ENCODE measurements at regions not wholly inside any gene's neighbourhood (a gene's known extent, or its start where the extent isn't known, plus 50 kb on each side); places are given as distances from the start of the nearest gene placed in this dataset.
"Not testable (repeated sequence)": the region's sequence is repeated elsewhere in the genome, so short reads cannot be mapped to it uniquely, and the experiment has no call there.

DNA sequence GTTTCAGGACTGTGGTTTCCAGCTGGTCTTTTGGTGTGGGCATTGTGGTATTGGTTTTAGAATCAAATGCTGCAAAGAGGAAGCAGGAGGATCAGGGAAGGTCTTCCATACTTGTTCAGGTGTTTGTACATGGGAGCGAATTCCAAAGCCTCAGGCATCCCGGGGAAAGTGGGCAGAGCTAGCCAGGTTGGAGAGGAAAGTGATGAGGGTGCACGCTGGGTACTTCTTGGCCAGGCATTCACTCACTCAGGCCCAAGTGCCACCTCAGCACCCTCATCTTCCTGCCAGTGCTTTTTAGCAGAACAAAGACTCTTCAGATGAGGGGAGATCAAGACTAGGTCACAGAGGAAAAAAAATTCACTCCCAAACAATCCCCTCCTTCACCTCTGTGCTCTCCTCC is 241.1 kb upstream of the TBX18 start:
- DNase-seq: no peak

DNA sequence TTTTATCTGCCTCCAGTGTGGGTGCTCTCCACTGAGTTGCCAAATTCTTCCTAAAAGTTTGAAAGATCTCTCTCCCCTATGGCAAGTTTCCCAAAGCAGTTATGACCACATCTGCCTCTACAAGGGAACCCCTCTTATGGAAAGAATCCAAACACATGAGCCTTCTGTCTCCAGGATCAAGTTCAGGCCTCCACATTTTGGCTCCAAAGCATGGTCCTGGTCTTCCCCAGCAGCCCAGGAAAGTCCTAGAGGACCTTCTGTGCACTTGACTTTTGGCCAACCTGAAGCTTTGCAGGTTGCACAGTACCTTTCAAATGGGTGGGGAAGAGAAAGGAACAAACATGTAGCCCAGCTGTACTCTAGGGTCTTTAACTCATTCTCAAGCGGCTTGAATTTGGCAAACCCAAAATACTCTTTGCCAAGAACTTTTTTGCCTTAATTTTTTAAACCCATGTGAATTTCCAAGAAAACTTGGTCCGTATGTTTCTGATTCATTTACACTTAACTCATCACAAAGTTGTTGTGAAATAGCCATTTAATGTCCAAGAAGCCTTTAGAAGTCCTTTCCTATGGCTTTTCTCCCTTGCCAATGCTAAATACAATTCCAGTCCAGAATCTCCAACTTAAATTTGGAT is 240.1 kb upstream of the TBX18 start:
- no peak for DNase-seq

DNA sequence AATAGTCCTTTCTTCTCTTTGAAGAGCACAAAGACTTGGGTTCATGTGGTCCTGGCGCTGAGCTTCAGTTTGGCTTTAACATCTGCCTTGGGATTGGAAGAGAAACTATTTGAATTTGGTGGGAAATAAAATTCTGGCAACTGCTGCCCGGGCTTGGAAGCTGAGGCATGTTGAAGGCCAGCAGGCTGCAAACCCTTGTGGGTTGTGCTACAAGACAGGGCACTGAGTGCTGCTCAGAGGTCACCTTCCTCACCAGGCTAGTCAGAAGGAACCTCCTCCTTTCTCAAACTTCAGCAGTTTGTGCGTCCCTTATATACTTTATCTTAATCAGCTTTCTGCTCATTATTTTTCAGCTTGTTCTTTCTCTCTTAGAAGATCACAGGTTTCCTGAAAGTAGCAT is 238.4 kb upstream of the TBX18 start:
- DNase-seq: no peak

DNA sequence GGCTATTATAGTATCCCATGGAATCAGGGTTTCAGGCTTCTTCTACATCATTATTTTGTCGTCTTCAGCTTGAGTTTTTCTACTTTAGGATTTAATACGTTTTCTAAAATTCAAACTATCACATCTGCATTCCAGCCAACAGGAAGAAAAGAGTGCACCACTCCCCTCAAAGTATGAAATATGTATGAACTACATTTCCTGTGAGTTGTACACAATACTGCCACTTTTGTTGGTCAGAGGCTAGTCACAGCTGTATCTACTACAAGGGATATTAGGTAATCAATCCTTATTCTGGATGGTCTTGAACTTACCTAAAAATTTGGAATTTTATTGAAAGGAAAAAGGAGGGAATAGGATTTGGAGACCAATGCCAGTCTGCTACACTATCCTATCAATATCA is 235.6 kb upstream of the TBX18 start:
- DNase-seq: no peak

DNA sequence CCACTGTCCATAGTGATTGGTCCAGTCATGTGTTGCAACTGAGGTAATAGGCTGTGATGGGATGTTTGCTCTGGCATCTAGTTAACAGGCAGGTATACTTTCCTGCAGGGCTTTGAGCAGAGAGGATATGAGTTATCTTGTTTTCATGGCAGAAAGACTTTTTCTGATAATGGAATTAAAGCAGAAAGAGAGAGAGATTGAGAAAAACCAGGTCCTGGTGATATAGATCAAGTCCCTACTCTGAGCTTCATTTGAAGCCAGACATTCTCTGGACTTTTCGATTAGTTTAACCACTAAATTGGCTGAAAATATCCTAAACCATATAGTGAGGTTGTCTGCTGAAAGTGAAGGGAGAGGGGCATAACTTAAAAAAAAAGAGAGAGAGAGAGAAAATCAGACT is 233.8 kb upstream of the TBX18 start:
- no peak for DNase-seq

DNA sequence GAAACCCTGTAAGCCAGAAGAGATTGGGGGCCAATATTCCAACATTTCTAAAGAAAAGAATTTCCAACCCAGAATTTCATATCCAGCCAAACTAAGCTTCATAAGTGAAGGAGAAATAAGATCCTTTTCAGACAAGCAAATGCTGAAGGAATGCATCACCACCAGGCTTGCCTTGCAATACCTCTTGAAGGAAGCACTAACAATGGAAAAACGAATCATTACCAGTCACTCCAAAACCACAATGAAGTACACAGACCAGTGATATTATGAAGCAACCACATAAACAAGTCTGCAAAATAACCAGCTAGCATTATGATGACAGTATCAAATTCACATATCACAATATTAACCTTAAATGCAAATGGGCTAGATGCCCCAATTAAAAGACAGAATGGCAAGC is 224.4 kb upstream of the TBX18 start:
- not testable (repeated sequence) for DNase-seq

DNA sequence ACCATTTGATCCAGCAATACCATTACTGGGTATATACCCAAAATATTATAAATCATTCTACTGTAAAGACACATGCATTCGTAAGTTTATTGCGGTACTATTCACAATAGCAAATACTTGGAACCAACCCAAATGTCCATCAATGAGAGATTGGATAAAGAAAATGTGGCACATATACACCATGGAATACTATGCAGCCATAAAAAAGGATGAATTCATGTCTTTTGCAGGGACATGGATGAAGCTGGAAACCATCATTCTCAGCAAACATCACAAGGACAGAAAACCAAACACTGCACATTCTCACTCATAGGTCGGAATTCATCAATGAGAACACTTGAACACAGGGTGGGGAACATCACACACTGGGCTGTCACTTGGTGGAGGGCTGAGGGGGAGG is 221.1 kb upstream of the TBX18 start:
- not testable (repeated sequence) for DNase-seq

DNA sequence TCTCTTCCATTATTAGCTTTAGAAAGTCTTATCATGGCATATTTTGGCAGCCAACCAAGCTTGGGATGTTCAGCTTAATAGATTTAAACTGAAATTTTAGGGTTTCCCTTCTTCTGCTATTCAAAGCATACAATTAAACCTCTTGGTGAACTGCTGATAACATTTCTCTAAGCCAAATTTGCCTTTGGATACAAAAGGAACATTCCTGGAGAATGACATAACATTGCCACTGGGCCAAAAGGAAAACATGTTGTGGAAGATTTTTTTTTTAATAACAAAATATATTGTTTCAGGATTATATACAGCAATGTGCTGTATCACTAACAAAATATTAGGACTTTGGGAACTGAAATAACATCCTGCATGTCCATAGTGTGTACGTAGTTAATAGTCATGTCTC is 215.1 kb upstream of the TBX18 start:
- DNase-seq: no peak

DNA sequence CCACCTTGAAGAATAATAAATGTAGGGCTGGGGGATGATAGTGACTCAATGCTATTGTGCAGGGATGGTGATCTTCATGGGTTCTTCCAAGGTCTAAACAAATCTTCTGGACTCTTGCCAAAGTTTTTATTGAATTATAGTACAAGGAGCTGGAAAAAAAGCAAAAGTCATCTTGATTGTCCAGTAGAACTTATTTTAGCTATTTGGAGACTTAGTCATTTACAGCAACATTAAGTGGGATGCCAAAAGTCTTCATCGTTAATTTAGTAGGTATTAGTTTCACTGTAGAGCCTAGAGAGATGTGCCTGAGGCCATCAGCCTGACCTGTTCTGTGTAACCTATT is 212.9 kb upstream of the TBX18 start:
- no peak for DNase-seq

DNA sequence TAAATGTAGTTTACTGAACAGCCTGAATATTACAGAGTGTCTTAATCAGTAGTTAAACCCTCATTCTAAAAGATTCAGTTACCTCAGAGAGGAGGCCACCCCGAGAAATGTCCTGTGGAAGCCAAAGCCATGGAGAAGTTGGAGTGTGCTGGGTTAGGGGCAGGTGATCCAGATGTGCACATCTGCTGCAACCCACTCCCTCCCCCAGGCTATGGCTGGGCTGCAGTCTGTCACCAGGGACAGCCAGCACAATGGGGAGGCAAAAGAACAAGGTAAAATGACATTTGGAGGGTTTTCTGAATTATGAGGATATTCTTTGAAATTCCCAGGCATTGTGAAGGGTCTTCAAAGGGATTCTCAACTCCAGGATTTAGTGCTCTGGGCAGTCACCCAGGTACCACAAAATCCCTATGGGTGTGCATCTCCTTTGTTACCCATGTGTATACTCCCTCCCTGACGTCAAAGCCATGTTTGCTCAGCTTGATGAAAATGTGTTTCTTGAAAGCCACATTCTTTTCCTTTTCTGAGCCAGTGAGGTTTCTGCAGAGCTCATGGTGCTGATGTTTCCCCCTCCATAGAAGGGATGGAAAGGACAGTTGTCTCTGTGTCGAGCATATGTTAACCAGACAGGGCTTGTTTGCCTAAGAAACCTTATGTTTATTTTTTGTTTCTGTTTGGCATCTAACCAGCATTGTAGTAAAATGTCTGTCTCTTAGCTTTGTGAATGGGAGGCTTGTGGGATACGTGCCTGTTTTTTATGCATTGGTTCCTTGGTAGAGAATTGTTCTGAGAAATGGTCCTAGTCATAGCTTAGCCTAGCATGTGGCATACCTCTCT is 212.3 kb upstream of the TBX18 start:
- no peak for DNase-seq

DNA sequence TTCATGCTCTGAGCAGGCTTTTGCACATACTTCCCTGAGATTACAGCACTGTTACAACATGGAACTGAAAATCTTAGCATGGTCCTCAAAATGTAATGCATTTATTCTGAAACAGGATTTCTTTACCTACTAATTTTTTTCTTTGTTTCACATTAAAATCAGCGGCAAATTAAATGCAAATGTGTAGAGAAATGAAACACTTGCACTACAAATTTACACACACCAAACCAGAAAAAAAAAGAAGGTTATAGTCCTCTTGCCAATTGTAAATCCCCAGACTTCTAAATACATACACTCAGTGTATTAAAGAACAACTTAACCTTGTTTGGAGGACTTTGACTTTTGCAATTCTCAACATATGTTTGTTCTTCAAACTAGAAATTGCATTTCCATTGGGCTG is 210.9 kb upstream of the TBX18 start:
- DNase-seq: no peak

DNA sequence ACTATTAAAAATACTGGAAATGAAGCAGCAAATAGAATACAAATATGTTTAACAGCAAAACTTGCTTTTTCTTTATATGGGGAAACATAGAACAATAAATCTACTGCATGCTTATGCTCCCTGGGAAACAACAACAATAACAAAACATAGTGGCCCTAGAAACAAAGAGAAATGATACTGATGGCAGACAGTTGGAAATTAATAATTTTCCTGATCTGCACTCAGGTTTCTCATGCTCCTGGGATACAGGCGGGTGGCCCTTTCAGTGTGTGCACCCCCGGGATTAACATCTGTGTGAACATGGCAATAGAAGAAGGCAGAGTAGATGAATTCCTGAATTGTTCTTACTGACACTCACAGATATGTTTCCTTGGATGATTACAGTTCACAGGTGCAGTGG is 209.2 kb upstream of the TBX18 start:
- no peak for DNase-seq

DNA sequence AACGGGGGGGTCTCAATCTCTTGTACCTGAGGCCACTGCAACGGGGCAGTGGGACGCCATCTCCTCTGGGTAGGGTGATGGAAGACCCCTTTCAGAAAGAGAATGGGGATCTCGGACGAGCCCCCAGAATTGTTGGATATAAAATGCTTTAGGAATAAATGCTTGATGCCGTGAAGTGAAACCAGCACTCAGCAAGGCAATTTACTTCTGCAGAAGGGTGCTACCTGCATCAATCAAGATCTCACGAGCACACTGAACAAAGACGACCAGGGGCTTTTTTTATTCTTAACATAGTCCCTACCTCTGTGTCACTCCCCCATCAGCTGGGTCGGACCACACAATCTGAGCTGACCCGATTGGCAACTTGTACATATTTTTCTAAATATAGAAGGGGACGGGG is 203.6 kb upstream of the TBX18 start:
- DNase-seq: no peak

DNA sequence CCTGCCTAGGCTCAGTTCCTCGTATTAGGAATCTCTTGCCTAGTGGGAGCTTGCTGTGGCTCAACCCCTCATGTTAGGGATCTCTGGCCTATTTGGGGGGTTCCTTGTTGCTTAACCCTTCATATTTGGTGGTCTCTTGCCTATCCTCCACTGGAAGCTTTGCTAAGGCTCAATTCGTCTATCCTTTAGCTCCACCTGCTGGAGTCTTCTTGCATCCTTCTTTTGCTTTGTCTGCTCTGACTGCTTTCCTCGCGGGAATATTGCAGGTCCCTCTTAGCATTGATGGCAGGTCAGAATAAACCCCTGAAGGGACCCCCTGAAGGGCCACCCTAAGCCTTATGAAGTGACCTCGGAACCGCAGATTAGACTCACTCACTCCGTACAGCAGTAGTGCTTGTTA is 203.0 kb upstream of the TBX18 start:
- DNase-seq: no peak

DNA sequence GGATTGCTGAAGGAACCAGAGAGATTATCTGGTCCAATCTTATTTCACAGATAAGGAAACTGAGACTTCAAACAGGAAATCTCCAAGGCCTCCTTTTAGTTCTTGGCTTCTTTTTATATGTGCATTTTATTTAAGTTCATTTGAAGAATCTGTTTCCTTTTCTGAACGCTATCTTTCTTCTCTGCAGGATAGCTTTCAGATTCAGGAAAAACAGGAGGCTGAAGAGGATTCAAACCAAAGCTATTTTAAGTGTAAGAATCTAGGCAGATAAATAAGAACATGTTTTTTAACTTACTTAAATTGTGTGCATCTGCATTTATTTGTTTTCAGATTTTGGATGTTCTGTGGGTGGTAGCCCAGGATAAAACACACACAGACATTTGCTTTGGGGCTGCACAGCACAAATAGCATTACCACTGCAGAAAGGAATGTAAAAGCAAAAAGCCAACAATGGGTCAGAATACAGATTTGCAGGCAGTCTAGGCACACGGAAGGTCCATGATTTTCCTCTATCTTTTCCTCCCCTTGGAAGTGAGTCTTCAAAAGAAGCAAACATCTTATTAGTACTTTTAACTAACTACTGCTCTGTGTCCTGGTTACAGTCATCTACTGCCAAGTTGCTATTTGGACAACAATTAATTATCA is 188.8 kb upstream of the TBX18 start:
- no peak for DNase-seq

DNA sequence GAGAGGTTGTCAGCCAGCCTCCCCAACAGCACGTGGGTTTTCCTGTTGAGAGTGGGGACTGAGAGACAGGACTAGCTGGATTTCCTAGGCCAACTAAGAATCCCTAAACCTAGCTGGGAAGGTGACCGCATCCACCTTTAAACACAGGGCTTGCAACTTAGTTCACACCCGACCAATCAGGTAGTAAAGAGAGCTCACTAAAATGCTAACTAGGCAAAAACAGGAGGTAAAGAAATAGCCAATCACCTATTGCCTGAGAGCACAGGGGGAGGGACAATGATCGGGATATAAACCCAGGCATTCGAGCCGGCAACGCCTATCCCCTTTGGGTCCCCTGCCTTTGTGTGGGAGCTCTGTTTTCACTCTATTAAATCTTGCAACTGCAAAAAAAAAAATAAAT is 180.5 kb upstream of the TBX18 start:
- not testable (repeated sequence) for DNase-seq

DNA sequence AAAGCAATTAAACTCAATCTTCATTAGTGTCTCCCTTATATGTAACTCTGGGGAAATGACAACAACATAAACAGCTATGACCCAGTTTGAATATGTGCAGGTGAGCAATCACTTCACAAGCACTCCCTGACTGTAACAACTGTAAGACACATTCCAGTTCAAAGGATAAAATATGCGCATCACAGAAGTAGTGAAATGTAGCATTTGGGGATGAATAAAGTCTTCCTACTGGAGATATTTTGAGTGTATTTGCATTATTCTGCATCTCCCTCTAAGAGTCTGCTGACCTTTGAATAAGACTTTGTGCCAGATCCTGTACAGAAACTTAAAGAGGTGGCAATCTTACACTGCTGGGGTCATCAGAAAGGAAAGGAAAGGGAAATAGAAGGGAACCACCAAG is 179.5 kb upstream of the TBX18 start:
- no peak for DNase-seq

DNA sequence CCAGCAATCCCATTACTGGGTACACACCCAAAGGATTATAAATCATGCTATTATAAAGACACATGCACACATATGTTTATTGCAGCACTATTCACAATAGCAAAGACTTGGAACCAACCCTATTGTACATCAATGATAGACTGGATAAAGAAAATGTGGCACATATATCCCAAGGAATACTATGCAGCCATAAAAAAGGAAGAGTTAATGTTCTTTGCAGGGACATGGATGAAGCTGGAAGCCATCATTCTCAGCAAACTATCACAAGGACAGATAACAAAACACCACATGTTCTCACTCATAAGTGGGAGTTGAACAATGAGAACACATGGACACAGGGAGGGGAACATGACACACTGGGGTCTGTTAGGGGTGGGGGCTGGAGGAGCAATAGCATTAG is 177.2 kb upstream of the TBX18 start:
- DNase-seq: not testable (repeated sequence)

DNA sequence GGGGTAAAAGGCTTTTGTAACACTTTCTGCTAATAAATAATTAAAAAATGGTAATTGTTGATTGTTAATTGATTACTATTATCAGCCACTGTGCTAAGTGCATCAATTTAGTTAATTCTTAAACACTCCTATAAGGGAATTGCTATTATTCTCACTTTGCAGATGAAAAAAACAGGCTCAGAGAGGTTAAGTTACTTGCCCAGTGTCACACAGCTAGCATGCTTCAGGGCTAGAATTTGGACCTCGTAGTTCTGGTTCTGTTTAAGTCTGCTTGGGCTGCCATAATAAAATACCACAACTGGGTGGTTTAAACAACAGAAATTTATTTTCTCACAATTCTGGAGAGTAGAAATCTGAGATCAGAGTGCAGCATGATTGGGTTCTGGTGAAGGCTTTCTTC is 164.8 kb upstream of the TBX18 start:
- DNase-seq: no peak

DNA sequence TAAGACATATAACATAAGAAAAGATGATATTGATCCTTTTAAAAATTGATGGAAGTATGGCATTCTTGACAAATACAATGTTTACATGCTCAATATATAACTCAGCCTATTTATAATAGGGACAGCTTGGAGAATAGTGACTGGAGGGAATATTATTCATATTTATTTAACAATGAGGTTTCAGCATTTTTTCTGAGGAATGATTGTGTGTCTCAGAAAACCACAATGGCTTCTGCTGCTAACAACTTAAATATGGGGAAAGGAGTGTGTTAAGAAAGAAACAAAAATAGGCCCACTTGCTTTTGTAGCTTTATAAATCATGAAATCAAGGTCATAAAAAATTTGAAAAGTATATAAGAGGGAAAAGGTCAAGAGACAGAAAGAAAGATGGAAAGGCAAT is 163.2 kb upstream of the TBX18 start:
- DNase-seq: no peak

DNA sequence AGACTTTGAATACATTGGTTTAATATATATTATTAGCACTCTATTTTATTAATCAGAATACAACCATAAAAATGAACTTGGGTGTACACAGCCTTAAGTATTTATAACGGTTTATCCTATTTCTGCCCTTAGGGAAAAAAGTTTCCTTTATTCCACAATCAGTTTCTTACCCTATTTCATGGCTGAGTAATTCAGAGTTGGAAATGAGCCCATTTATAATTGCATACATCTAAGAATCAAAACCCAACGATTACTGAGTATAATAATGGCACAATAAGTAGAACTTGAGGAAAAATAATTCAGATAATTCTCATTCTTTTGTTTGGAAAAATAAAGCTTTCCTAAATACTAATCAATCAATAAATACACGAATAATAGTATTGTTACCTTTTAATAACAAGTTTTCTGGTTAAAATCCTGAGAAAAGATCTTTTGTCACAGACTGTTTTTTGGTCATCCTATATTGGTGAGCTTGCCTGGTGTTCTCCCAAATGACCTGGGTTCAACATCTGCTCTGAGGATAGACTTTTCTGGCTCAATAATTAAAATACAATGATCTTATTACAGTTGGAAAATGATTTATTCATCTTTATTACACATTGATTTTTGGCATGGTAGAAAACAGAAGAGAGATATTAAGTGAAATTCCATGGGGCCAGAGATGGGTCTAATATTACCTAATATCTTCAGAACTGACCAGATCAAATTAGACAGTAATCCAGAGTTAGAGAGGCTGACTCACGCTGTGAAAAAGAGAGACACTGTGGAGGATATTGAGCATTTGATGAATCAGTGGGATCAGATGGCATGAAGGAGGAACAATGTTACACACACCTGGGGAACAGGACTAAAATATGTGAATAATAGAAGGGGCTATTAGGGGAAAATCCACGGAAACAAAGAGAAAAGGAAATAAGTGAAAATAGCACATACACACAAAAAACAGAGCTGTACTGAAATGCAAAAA is 162.1 kb upstream of the TBX18 start:
- no peak for DNase-seq

DNA sequence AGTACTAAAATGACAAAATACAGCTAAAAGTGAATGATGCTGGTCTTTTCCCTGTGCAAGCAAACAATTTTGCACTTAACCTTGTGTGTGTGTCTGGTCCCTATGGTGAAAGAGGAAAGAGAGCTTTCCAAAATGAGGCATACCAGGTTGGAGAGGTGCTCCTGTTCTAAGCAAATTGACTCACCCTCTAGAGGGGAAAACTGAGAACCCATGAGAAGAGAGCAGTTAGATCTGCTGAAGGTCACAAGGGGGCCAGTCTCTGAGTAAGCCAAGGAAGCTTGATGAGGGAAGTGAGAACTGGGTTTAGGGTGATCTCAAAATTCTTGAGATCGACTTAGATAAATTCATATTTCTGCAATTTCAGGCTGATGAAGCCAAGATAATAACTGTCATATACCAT is 157.5 kb upstream of the TBX18 start:
- no peak for DNase-seq

DNA sequence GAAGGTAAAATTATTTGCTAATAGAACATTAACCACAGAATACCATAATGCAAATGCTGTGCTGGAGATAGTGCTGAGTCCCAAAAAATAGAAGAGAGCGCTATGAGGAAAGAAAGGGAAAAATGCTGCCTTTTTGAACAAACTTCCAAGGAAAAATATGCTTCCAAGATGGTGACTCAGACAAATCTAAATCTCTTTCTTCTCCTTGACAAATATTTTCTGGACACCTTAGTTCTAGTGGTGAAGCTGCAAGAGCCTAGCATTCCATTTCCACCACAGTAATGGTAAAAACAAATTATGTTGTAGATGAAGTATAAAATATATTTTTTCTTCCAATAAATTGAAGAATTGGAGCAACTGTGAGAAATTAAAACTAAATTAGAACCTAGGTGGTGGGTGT is 155.6 kb upstream of the TBX18 start:
- DNase-seq: no peak

Measured in stimulated activated CD4-positive, alpha-beta T cell treated with anti-CD3 and anti-CD28 coated beads, Interleukin-4, amount 100 ng/mL, for 1 hour (primary cell).